ENCODE measurements at regions not wholly inside any gene's neighbourhood (a gene's known extent, or its start where the extent isn't known, plus 50 kb on each side); places are given as distances from the start of the nearest gene placed in this dataset.

DNA sequence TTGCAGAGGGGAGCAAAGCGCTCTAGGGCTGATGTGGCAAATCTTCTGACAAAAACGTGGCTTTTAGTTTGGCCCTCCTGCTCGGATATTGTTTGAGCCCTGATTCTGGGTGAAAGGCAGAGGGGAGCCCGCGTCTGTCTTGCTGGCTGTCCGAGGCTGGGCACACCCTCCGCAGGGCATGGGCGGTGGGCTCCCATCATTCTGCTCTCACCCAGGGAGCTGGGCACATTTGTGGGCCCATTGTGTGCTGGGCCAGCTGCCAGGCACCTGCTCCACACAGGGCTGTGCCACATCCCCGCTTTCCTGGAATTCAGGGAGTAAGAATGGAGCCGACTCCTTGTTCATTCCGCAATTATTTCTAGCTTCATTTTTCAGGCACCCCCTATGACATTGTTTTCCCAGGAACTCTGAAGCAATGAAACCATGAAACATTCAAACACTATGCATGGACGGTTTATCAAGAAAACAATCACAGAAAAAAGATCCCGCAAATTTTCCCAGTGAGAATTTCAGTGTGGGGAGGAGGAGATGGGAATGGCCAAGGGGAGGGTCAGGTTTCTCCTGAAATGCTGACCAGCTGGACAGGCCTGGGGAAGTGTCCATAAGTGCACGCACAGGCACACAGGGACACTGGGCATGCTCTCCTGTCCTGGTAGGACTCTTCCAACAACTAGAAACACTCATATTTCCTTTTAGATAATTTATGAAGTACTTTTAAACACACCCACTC is 341.1 kb downstream of the CXCL12 start:
- TF ChIP-seq, protein P1, sequence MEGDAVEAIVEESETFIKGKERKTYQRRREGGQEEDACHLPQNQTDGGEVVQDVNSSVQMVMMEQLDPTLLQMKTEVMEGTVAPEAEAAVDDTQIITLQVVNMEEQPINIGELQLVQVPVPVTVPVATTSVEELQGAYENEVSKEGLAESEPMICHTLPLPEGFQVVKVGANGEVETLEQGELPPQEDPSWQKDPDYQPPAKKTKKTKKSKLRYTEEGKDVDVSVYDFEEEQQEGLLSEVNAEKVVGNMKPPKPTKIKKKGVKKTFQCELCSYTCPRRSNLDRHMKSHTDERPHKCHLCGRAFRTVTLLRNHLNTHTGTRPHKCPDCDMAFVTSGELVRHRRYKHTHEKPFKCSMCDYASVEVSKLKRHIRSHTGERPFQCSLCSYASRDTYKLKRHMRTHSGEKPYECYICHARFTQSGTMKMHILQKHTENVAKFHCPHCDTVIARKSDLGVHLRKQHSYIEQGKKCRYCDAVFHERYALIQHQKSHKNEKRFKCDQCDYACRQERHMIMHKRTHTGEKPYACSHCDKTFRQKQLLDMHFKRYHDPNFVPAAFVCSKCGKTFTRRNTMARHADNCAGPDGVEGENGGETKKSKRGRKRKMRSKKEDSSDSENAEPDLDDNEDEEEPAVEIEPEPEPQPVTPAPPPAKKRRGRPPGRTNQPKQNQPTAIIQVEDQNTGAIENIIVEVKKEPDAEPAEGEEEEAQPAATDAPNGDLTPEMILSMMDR (IDR thresholded peaks at IDR 0.05), result no peak
- no peak for TF ChIP-seq POLR2A (IDR thresholded peaks at IDR 0.05)
